Endothelial cell (in vitro differentiated cells): ENCODE measurements at regions not wholly inside any gene's neighbourhood (a gene's known extent, or its start where the extent isn't known, plus 50 kb on each side); places are given as distances from the start of the nearest gene placed in this dataset.

Source experiments
- DNase-seq: peaks from one replicate; pipeline ENCODE4 v3.0.0; 2021; ENCODE audit warnings: low spot score
- H3K27ac Mint-ChIP-seq: one replicate; pipeline ENCODE4 v1.8.0; 2021; ENCODE audit warnings: mixed read lengths, inconsistent platforms; ENCODE audit not compliant: unreplicated experiment
- H3K27me3 Mint-ChIP-seq: one replicate; pipeline ENCODE4 v1.8.0; 2021; ENCODE audit warnings: mild to moderate bottlenecking, moderate library complexity, mixed read lengths, inconsistent platforms; ENCODE audit not compliant: unreplicated experiment
- H3K36me3 Mint-ChIP-seq: one replicate; pipeline ENCODE4 v1.8.0; 2021; ENCODE audit warnings: mild to moderate bottlenecking, low read depth, mixed read lengths, inconsistent platforms; ENCODE audit not compliant: unreplicated experiment
- H3K4me1 Mint-ChIP-seq: one replicate; pipeline ENCODE4 v1.8.0; 2021; ENCODE audit warnings: mild to moderate bottlenecking, mixed read lengths, inconsistent platforms; ENCODE audit not compliant: unreplicated experiment
- H3K4me3 Mint-ChIP-seq: one replicate; pipeline ENCODE4 v1.8.0; 2021; ENCODE audit warnings: mild to moderate bottlenecking, mixed read lengths, inconsistent platforms; ENCODE audit not compliant: unreplicated experiment
- H3K9me3 Mint-ChIP-seq: one replicate; pipeline ENCODE4 v1.8.0; 2021; ENCODE audit warnings: mixed read lengths, inconsistent platforms; ENCODE audit not compliant: unreplicated experiment
- CTCF ChIP-seq: fragments of 200-600 bp; sonication (generic); IDR thresholded peaks from one replicate; pipeline ENCODE4 v1.5.0; 2021; ENCODE audit warnings: antibody characterized with exemption; ENCODE audit not compliant: unreplicated experiment

- Mint-ChIP-seq H3K27ac (no peak overlapping the region), H3K4me1 (no peaks in the 10 kb centered on the region), H3K4me3 (no peak overlapping the region), H3K9me3 (no peaks in the 10 kb centered on the region), H3K27me3 (no peaks in the 10 kb centered on the region), H3K36me3 (no peaks in the 10 kb centered on the region)
- no peak for DNase-seq
- no peak for TF ChIP-seq CTCF
Measured at GRCh38 chr2:195162918-195163317, 494.1 kb upstream of the SLC39A10 start.

- H3K27ac Mint-ChIP-seq, result no peak overlapping the region
- TF ChIP-seq CTCF, result no peak
- no peaks in the 10 kb centered on the region for H3K36me3 Mint-ChIP-seq
- no peak for DNase-seq
- no peaks in the 10 kb centered on the region for H3K9me3 Mint-ChIP-seq
- no peak overlapping the region for H3K4me3 Mint-ChIP-seq
- no peaks in the 10 kb centered on the region for H3K4me1 Mint-ChIP-seq
- H3K27me3 Mint-ChIP-seq, result no peaks in the 10 kb centered on the region
Measured at GRCh38 chr2:195162194-195162593, 494.8 kb upstream of the SLC39A10 start.

GRCh38 chr2:195160963-195161362, 496.1 kb upstream of the SLC39A10 start:
- no peak for TF ChIP-seq CTCF
- no peak for DNase-seq
- no peak overlapping the region for H3K4me3 Mint-ChIP-seq
- no peaks in the 10 kb centered on the region for H3K36me3 Mint-ChIP-seq
- H3K27ac Mint-ChIP-seq, result no peak overlapping the region
- no peaks in the 10 kb centered on the region for H3K27me3 Mint-ChIP-seq
- H3K9me3 Mint-ChIP-seq, result no peaks in the 10 kb centered on the region
- H3K4me1 Mint-ChIP-seq, result no peaks in the 10 kb centered on the region

- DNase-seq, result no peak
- no peak overlapping the region for H3K27ac Mint-ChIP-seq
- H3K27me3 Mint-ChIP-seq, result no peaks in the 10 kb centered on the region
- H3K4me1 Mint-ChIP-seq, result no peaks in the 10 kb centered on the region
- H3K4me3 Mint-ChIP-seq, result no peak overlapping the region
- no peak for TF ChIP-seq CTCF
- H3K36me3 Mint-ChIP-seq, result no peaks in the 10 kb centered on the region
- H3K9me3 Mint-ChIP-seq, result no peaks in the 10 kb centered on the region
Measured at GRCh38 chr2:195151711-195152110, 505.3 kb upstream of the SLC39A10 start.

GRCh38 chr2:195150819-195151218, 506.2 kb upstream of the SLC39A10 start:
- Mint-ChIP-seq H3K4me1 (no peaks in the 10 kb centered on the region), H3K27ac (no peak overlapping the region), H3K9me3 (no peaks in the 10 kb centered on the region), H3K27me3 (no peaks in the 10 kb centered on the region), H3K36me3 (no peaks in the 10 kb centered on the region), H3K4me3 (no peak overlapping the region)
- DNase-seq, result no peak
- TF ChIP-seq CTCF, result no peak
